ENCODE measurements at regions not wholly inside any gene's neighbourhood (a gene's known extent, or its start where the extent isn't known, plus 50 kb on each side); places are given as distances from the start of the nearest gene placed in this dataset.

GRCh38 chr13:32840113-32840512 is 176.1 kb upstream of the KL start:
- Histone ChIP-seq H3K27me3 (replicated peaks in 1 of 2; ENCODE audit: control insufficient read depth in 2 of 2, insufficient read depth in 2 of 2, low read length in 1 of 2) (no peaks in the 10 kb centered on the region), H3K4me3 (no peak overlapping the region), H2AFZ (ENCODE audit: control insufficient read depth, low read depth, low read length) (no peak overlapping the region; the same call in 1 of the 2 replicates), H3K79me2 (ENCODE audit: control insufficient read depth, insufficient read depth, low read length) (no peaks in the 10 kb centered on the region), H4K20me1 (ENCODE audit: control insufficient read depth, insufficient read depth) (no peaks in the 10 kb centered on the region), H3K4me1 (ENCODE audit: control insufficient read depth, insufficient read depth, low read length) (peaks cover 40% of the 10 kb centered on the region), H3K27ac (ENCODE audit: control insufficient read depth, insufficient read depth) (peak overlapping the region; percentile 13; the same call in 1 of the 2 replicates), H3K9me3 (replicated peaks; ENCODE audit: control insufficient read depth, insufficient read depth, low read length) (peaks cover 2% of the 10 kb centered on the region), H3K9ac (ENCODE audit: control insufficient read depth, insufficient read depth, low read length) (no peak overlapping the region), H3K4me2 (ENCODE audit: control insufficient read depth, insufficient read depth) (no peak overlapping the region), H3K36me3 (ENCODE audit: control insufficient read depth in 2 of 2, insufficient read depth in 2 of 2, low read length in 1 of 2) (no peaks in the 10 kb centered on the region)
- SMC1A ChIA-PET (ENCODE audit: uncharacterized antibody, unreplicated experiment) = interaction anchor here (1.1 to 1.8 kb wide), 2 partner anchors 64 to 66 kb away, joined by 3 to 4 read pairs; no protein-coding TSS in a partner anchor
- intact Hi-C loops (cut with micrococcal nuclease; ENCODE audit: unreplicated experiment) (no loop called here), in situ Hi-C loops (cut with MboI) (no loop called here)
- ATAC-seq (no peak), FAIRE-seq (no peak), DNase-seq (ENCODE audit: low read depth, low spot score) (no peak)
- 87% methylated on average over 5 of the region's 5 CpGs for WGBS (ENCODE audit: insufficient coverage, insufficient replicate concordance, low lambda C conversion rate, missing lambda C conversion rate)
- BruUV-seq (replicated peaks) = no TSS peak
- POLR2A ChIA-PET = interaction anchor here (0.9 kb wide), 1 partner anchor 41 kb away, joined by 5 read pairs; no protein-coding TSS in a partner anchor
- RAD21 ChIA-PET (ENCODE audit: unreplicated experiment) = interaction anchor here (0.8 kb wide), 1 partner anchor 64 kb away, joined by 3 read pairs; no protein-coding TSS in a partner anchor
- CTCF ChIA-PET = no interaction called here
- TF ChIP-seq TCF12 (IDR thresholded peaks at IDR 0.05; ENCODE audit: low read depth, low read length) (no peak), USF1 (IDR thresholded peaks at IDR 0.05; ENCODE audit: borderline replicate concordance, extremely low read length, insufficient read depth, low read depth, low read length) (no peak), SP1 (IDR thresholded peaks at IDR 0.05; ENCODE audit: low read depth, low read length) (no peak), MAX (IDR thresholded peaks at IDR 0.05; ENCODE audit: low read depth, low read length) (no peak), KLF5 (IDR thresholded peaks at IDR 0.05; ENCODE audit: partially characterized antibody) (no peak), ZBED1 (IDR thresholded peaks at IDR 0.05; ENCODE audit: borderline replicate concordance) (no peak), BMI1 (IDR thresholded peaks at IDR 0.05; ENCODE audit: borderline replicate concordance) (no peak), DPF2 (IDR thresholded peaks at IDR 0.05) (no peak), CTCF (IDR thresholded peaks at IDR 0.05 in 2 of 3, conservative IDR thresholded peaks at IDR 0.05 in 1 of 3; ENCODE audit: control insufficient read depth in 2 of 3, extremely low read depth in 1 of 3, insufficient read depth in 1 of 3, low read depth in 3 of 3, low read length in 3 of 3) (no peak), CHD4 (IDR thresholded peaks at IDR 0.05) (no peak), CEBPB (IDR thresholded peaks at IDR 0.05; ENCODE audit: borderline replicate concordance in 1 of 2, low read depth in 2 of 2, low read length in 2 of 2) (no peak), ZSCAN29 (IDR thresholded peaks at IDR 0.05) (no peak), E4F1 (IDR thresholded peaks at IDR 0.05; ENCODE audit: borderline replicate concordance, partially characterized antibody) (no peak), IRF3 (IDR thresholded peaks at IDR 0.05) (no peak), BRCA1 (IDR thresholded peaks at IDR 0.05; ENCODE audit: low read depth, low read length) (no peak), MXI1 (IDR thresholded peaks at IDR 0.05; ENCODE audit: low read depth, low read length) (no peak)
